GM12875 (cell line): ENCODE measurements at regions not wholly inside any gene's neighbourhood (a gene's known extent, or its start where the extent isn't known, plus 50 kb on each side); places are given as distances from the start of the nearest gene placed in this dataset.

Experiments
- H3K4me3 ChIP-seq: one replicate; pipeline ENCODE4 v1.5.1; 2011; ENCODE audit warnings: low read depth, low read length, control low read depth
- CTCF ChIP-seq: IDR thresholded peaks from 2 replicates; pipeline ENCODE4 v1.5.1; 2011; ENCODE audit warnings: low read depth, mild to moderate bottlenecking, control low read depth, inconsistent platforms, low read length, moderate library complexity, borderline replicate concordance; ENCODE audit not compliant: insufficient read depth

- TF ChIP-seq CTCF = no peak
- no peak overlapping the region for H3K4me3 ChIP-seq
Measured at GRCh38 chr6:131424475-131424874, 148.6 kb upstream of the ARG1 start.

GRCh38 chr6:131427434-131428058, 145.5 kb upstream of the ARG1 start:
- no peak overlapping the region for H3K4me3 ChIP-seq
- TF ChIP-seq CTCF = no peak

GRCh38 chr6:131430531-131430930, 142.5 kb upstream of the ARG1 start:
- TF ChIP-seq CTCF = no peak
- H3K4me3 ChIP-seq = no peak overlapping the region

- H3K4me3 ChIP-seq = no peak overlapping the region
- no peak for TF ChIP-seq CTCF
Measured at GRCh38 chr6:131431718-131432117, 141.3 kb upstream of the ARG1 start.

- H3K4me3 ChIP-seq = no peak overlapping the region
- no peak for TF ChIP-seq CTCF
Measured at GRCh38 chr6:131433927-131434326, 139.1 kb upstream of the ARG1 start.

GRCh38 chr6:131436358-131436757, 136.7 kb upstream of the ARG1 start:
- TF ChIP-seq CTCF = no peak
- H3K4me3 ChIP-seq = no peak overlapping the region

GRCh38 chr6:131443014-131443413, 130.0 kb upstream of the ARG1 start:
- no peak for TF ChIP-seq CTCF
- H3K4me3 ChIP-seq = no peak overlapping the region
